ENCODE measurements at regions not wholly inside any gene's neighbourhood (a gene's known extent, or its start where the extent isn't known, plus 50 kb on each side); places are given as distances from the start of the nearest gene placed in this dataset.
A peak's percentile ranks its signal among the peaks of the same experiment; 100 is the strongest.

DNA sequence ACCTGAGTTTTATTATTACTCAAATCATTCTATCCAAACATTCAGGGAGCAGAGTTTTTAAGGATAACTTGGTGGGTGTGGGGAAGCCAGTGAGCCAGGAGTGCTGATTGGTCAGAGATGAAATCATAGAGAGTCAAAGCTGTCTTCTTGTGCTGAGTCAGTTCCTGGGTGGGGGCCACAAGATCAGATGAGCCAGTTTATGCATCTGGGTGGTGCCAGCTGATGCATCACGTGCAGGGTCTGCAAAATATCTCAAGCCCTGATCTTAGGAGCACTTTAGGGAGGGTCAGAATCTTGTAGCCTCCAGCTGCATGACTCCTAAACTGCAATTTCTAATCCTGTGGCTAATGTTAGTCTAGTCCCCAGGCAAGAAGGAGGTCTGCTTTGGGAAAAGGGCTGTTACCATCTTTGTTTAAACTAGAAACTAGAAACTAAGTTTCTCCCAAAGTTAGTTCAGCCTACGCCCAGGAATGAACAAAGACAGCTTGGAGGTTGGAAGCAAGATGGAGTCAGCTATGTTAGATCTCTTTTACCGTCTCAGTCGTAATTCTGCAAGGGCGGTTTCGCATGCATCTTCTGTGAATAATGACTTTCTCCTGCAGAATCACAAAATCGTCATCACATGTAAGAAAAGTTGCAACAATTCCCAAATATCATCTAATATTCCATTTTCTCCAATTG, 97.5 kb downstream of the ZNF664 start (continued):
- TF ChIP-seq, protein P1, sequence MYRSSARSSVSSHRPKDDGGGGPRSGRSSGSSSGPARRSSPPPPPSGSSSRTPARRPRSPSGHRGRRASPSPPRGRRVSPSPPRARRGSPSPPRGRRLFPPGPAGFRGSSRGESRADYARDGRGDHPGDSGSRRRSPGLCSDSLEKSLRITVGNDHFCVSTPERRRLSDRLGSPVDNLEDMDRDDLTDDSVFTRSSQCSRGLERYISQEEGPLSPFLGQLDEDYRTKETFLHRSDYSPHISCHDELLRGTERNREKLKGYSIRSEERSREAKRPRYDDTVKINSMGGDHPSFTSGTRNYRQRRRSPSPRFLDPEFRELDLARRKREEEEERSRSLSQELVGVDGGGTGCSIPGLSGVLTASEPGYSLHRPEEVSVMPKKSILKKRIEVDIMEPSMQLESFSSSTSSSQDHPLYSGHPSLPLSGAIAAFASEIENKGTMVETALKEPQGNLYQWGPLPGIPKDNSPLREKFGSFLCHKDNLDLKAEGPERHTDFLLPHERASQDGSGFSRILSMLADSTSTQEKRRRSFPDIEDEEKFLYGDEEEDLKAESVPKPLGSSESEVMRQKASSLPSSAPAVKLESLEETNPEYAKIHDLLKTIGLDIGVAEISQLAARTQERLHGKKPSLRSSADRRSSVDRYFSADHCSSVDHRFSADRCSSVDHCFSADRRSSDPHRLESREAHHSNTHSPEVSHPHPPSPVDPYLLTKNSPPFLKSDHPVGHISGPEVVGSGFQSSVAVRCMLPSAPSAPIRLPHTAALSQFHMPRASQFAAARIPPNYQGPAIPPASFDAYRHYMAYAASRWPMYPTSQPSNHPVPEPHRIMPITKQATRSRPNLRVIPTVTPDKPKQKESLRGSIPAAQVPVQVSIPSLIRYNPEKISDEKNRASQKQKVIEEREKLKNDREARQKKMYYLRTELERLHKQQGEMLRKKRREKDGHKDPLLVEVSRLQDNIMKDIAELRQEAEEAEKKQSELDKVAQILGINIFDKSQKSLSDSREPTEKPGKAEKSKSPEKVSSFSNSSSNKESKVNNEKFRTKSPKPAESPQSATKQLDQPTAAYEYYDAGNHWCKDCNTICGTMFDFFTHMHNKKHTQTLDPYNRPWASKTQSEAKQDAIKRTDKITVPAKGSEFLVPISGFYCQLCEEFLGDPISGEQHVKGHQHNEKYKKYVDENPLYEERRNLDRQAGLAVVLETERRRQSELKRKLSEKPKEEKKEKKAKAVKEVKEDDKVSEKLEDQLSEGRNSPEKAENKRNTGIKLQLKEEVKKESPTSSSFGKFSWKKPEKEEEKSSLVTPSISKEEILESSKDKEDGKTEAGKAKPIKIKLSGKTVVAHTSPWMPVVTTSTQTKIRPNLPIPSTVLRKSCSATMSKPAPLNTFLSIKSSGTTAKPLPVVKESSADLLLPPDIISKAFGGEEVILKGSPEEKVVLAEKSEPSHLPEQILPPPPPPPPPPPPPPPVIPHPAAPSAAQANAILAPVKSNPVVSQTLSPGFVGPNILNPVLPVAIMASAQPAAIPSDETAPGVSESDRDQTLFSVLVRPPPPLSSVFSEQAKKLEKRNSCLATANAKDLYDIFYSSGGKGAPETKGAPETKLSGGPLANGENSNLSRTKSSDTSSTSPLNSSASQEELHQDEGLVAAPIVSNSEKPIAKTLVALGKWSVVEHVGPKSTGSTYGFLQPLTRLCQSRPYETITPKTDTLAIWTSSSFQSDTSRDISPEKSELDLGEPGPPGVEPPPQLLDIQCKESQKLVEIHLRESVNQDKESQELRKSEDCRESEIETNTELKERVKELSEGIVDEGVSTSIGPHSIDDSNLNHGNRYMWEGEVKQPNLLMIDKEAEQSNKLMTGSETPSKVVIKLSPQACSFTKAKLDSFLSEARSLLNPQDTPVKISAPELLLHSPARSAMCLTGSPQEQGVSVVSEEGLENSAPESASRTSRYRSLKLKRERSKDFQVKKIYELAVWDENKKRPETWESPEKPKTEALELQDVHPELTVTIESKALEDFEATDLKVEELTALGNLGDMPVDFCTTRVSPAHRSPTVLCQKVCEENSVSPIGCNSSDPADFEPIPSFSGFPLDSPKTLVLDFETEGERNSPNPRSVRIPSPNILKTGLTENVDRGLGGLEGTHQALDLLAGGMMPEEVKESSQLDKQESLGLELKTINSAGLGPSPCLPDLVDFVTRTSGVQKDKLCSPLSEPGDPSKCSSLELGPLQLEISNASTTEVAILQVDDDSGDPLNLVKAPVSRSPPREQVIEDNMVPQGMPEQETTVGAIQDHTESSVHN (IDR thresholded peaks at IDR 0.05; ENCODE audit: borderline replicate concordance in 1 of 2, low read depth in 1 of 2), result peak in 1 of 2 experiments; percentile 92; a peak in 2 of 4 replicates
